Activated T-cell treated with anti-CD3 and anti-CD28 coated beads, Interleukin-2, amount 50 U/mL, for 4 hours (primary cell): ENCODE measurements at regions not wholly inside any gene's neighbourhood (a gene's known extent, or its start where the extent isn't known, plus 50 kb on each side); places are given as distances from the start of the nearest gene placed in this dataset.

Source experiments
- ATAC-seq, 2 donors: fragments of 200-7000 bp; cut with Tn5 transposase; one replicate each; pipeline ENCODE4 v1.10.0; 2021
- DNase-seq: peaks from one replicate; pipeline ENCODE4 v3.0.0-alpha.2; 2020
- H3K27me3 Mint-ChIP-seq: one replicate; pipeline ENCODE4 v1.8.0; 2021; ENCODE audit warnings: low read depth, mixed read lengths
- H3K36me3 Mint-ChIP-seq: one replicate; pipeline ENCODE4 v1.8.0; 2022; ENCODE audit warnings: mixed read lengths; ENCODE audit not compliant: insufficient read depth
- H3K4me1 Mint-ChIP-seq: one replicate; pipeline ENCODE4 v1.8.0; 2021; ENCODE audit warnings: low read depth, mixed read lengths
- H3K4me3 Mint-ChIP-seq: one replicate; pipeline ENCODE4 v1.8.0; 2021; ENCODE audit warnings: mild to moderate bottlenecking, moderate library complexity, mixed read lengths
- H3K9me3 Mint-ChIP-seq: one replicate; pipeline ENCODE4 v1.8.0; 2021; ENCODE audit warnings: mixed read lengths

DNA sequence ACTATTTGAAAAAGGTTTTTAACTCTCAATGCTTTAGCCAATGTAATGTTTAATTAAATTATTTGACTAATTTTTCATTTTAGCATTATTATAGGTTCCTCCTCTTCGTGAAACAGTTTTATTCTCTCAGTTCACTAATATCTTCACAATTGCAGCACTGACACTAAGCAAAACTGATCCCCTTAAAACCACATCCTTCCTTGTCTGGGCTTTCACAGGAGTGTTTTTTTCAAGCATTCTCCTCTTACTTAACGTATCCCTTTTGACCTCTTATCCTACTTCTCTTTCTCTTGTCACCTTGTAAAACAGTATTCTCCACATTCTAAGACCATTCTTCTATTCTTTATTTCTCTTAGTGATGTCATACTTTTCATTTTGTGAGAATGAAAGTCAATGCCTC, 112.8 kb downstream of the DSC3 start:
- H3K4me1 Mint-ChIP-seq = no peaks in the 10 kb centered on the region
- DNase-seq (no peak), ATAC-seq (no peak)
- H3K9me3 Mint-ChIP-seq = peaks cover 9% of the 10 kb centered on the region
- H3K36me3 Mint-ChIP-seq = no peaks in the 10 kb centered on the region
- H3K27me3 Mint-ChIP-seq = no peaks in the 10 kb centered on the region
- H3K4me3 Mint-ChIP-seq = no peak overlapping the region

DNA sequence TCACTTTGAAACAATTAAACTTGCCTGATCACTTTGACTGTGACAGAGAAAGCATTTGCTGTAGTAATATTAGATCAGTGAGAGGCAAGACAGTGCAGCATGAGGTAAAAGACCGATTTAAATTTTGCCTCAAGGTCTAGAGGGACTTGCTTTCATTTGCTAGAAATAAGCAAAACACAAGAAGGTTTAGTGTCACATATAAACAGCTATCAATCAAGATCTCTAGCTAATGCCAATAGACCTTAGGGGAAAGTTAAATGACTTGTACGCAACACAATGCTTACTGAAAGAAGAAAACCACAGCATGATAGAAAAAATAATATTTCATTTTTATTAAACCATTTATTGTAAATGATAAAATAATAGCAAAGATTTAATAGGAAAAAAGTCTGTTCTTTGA, 113.5 kb downstream of the DSC3 start:
- H3K9me3 Mint-ChIP-seq = peaks cover 15% of the 10 kb centered on the region
- no peak for DNase-seq
- no peaks in the 10 kb centered on the region for H3K27me3 Mint-ChIP-seq
- H3K4me3 Mint-ChIP-seq = no peak overlapping the region
- H3K36me3 Mint-ChIP-seq = no peaks in the 10 kb centered on the region
- no peak for ATAC-seq
- H3K4me1 Mint-ChIP-seq = no peaks in the 10 kb centered on the region

GRCh38 chr18:30927517-30928075, 114.9 kb downstream of the DSC3 start:
- H3K36me3 Mint-ChIP-seq = no peaks in the 10 kb centered on the region
- peaks cover 15% of the 10 kb centered on the region for H3K9me3 Mint-ChIP-seq
- H3K4me1 Mint-ChIP-seq = no peaks in the 10 kb centered on the region
- no peak overlapping the region for H3K4me3 Mint-ChIP-seq
- ATAC-seq = no peak
- DNase-seq = no peak
- no peaks in the 10 kb centered on the region for H3K27me3 Mint-ChIP-seq

DNA sequence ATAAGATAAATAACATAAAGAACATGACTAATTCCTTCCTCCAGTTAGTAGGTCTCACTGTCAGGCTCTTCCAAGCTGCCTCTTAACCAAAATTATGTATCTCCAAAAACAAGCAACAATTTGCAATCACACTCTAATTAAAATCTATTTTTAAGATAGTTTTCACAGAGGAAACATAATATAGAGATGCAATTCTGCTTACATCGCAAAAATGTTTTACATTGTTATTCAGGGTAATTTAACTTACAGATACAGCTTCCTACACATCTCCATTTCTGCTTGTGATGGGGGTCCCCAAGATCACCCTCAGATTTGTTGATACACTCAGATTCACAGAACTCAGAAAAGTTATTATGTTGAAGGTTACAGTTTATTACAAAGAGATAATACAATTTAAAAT, 115.5 kb downstream of the DSC3 start:
- H3K36me3 Mint-ChIP-seq = no peaks in the 10 kb centered on the region
- ATAC-seq (no peak), DNase-seq (no peak)
- no peaks in the 10 kb centered on the region for H3K4me1 Mint-ChIP-seq
- H3K4me3 Mint-ChIP-seq = no peak overlapping the region
- H3K27me3 Mint-ChIP-seq = no peaks in the 10 kb centered on the region
- peaks cover 15% of the 10 kb centered on the region for H3K9me3 Mint-ChIP-seq

DNA sequence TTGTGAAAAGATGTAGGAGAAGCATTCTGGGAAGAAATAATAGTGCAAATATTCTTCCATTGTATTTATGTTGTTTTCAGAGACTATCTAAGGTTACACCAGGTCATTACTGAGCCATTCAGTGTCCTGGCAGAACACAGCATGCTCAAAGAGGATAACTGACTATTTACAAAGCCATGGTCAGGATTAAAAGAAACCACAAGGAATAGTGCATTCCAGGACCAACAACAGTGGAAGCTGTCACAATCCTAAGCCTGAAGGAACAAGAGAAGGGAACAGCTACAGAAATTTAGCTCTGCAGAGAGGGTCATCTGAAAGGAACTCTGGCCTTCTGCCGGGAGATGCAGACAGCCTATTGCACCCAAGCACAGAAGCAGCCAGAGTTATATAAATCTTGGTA, 116.7 kb downstream of the DSC3 start:
- Mint-ChIP-seq H3K9me3 (peaks cover 17% of the 10 kb centered on the region), H3K4me1 (no peaks in the 10 kb centered on the region), H3K4me3 (no peak overlapping the region), H3K27me3 (no peaks in the 10 kb centered on the region), H3K36me3 (no peaks in the 10 kb centered on the region)
- no peak for ATAC-seq
- DNase-seq = no peak

DNA sequence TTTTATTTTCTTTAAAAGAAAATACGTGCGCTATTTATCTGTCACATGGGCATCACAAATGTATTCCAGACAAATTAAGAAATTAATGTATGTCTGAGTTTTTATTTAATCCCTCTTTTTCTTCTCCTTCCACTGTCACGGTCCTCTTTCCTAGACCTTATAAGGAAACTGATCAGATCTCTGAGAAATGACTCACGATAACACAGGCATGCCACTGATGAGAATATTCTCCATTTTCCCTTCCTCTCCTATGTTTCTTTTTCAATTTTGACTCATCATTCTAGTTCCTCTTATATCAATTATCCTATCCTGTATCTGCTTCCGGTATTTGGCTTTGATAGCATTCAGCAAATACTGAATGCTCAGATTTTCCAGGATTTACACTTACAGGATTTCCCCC, 121.8 kb downstream of the DSC3 start:
- Mint-ChIP-seq H3K27me3 (no peaks in the 10 kb centered on the region), H3K4me3 (no peak overlapping the region), H3K4me1 (no peaks in the 10 kb centered on the region), H3K36me3 (no peaks in the 10 kb centered on the region), H3K9me3 (peaks cover 15% of the 10 kb centered on the region)
- no peak for DNase-seq
- no peak for ATAC-seq

- H3K4me1 Mint-ChIP-seq = no peaks in the 10 kb centered on the region
- H3K27me3 Mint-ChIP-seq = no peaks in the 10 kb centered on the region
- no peak for DNase-seq
- ATAC-seq = no peak
- H3K4me3 Mint-ChIP-seq = no peak overlapping the region
- H3K9me3 Mint-ChIP-seq = peaks cover 14% of the 10 kb centered on the region
- no peaks in the 10 kb centered on the region for H3K36me3 Mint-ChIP-seq
These were observed 122.2 kb downstream of the DSC3 start for GRCh38 chr18:30920351-30920750.

GRCh38 chr18:30917651-30918050, 124.9 kb downstream of the DSC3 start:
- no peaks in the 10 kb centered on the region for H3K4me1 Mint-ChIP-seq
- H3K9me3 Mint-ChIP-seq = peaks cover 3% of the 10 kb centered on the region
- H3K4me3 Mint-ChIP-seq = no peak overlapping the region
- no peak for ATAC-seq
- no peaks in the 10 kb centered on the region for H3K27me3 Mint-ChIP-seq
- DNase-seq = no peak
- no peaks in the 10 kb centered on the region for H3K36me3 Mint-ChIP-seq

GRCh38 chr18:30915336-30915988, 127.1 kb downstream of the DSC3 start:
- H3K9me3 Mint-ChIP-seq = peaks cover under 1% of the 10 kb centered on the region
- DNase-seq = no peak
- H3K4me1 Mint-ChIP-seq = no peaks in the 10 kb centered on the region
- no peak for ATAC-seq
- H3K4me3 Mint-ChIP-seq = no peak overlapping the region
- no peaks in the 10 kb centered on the region for H3K36me3 Mint-ChIP-seq
- no peaks in the 10 kb centered on the region for H3K27me3 Mint-ChIP-seq

- Mint-ChIP-seq H3K4me3 (no peak overlapping the region), H3K9me3 (peaks cover 3% of the 10 kb centered on the region), H3K4me1 (no peaks in the 10 kb centered on the region), H3K27me3 (no peaks in the 10 kb centered on the region), H3K36me3 (no peaks in the 10 kb centered on the region)
- DNase-seq = no peak
- ATAC-seq = no peak
These were observed 134.2 kb downstream of the DSC3 start for GRCh38 chr18:30908381-30908780.

DNA sequence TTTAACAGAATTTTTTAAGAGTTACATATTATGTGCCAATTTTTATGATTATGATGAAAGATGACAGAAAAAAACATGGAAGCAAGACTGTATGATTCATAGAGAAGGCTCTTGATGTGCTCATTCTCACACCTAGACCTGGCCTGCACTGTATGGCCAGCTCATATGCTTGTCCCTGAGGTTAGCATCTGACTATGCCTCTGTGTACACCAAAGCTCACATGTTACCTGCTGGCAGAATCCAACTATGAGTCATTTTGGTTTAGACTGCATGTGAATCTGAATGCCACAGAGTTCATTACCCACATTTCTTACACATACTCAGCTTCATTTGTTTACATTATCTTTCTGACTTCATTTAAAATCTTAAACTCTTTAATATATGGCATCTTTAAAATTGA, 139.0 kb downstream of the DSC3 start:
- Mint-ChIP-seq H3K27me3 (no peaks in the 10 kb centered on the region), H3K4me3 (no peak overlapping the region), H3K36me3 (no peaks in the 10 kb centered on the region), H3K4me1 (no peaks in the 10 kb centered on the region), H3K9me3 (peaks cover 12% of the 10 kb centered on the region)
- DNase-seq (no peak), ATAC-seq (no peak)

- H3K27me3 Mint-ChIP-seq = no peaks in the 10 kb centered on the region
- no peaks in the 10 kb centered on the region for H3K36me3 Mint-ChIP-seq
- DNase-seq = no peak
- no peak overlapping the region for H3K4me3 Mint-ChIP-seq
- H3K9me3 Mint-ChIP-seq = no peaks in the 10 kb centered on the region
- no peak for ATAC-seq
- no peaks in the 10 kb centered on the region for H3K4me1 Mint-ChIP-seq
These were observed 152.8 kb downstream of the DSC3 start for GRCh38 chr18:30889519-30890301.

- Mint-ChIP-seq H3K36me3 (no peaks in the 10 kb centered on the region), H3K27me3 (no peaks in the 10 kb centered on the region), H3K4me3 (no peak overlapping the region), H3K4me1 (no peaks in the 10 kb centered on the region), H3K9me3 (peaks cover under 1% of the 10 kb centered on the region)
- ATAC-seq (no peak), DNase-seq (no peak)
These were observed 154.2 kb downstream of the DSC3 start for GRCh38 chr18:30888344-30888743.

GRCh38 chr18:30886998-30887397, 155.5 kb downstream of the DSC3 start:
- no peak overlapping the region for H3K4me3 Mint-ChIP-seq
- H3K36me3 Mint-ChIP-seq = no peaks in the 10 kb centered on the region
- H3K4me1 Mint-ChIP-seq = no peaks in the 10 kb centered on the region
- H3K9me3 Mint-ChIP-seq = peaks cover 6% of the 10 kb centered on the region
- ATAC-seq = no peak
- H3K27me3 Mint-ChIP-seq = no peaks in the 10 kb centered on the region
- DNase-seq = no peak

DNA sequence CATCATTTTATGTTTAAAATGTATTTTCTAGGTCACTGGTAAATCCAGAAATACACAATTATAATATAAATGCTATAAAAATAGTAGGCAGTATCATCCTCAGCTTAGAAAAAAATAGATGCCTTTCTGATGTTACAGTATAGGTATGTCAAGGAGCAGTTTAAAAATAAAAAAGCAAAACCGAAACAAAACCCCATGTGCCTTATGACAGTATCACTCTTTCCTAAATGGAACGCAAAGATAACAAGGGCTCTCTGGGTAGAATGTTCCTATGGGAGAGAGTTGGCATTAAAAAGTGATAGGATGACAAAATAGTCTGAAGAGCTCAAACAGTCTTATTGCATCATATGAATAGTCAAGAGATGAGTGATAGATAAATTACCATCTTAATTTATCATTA, 172.1 kb downstream of the DSC3 start:
- Mint-ChIP-seq H3K4me1 (no peaks in the 10 kb centered on the region), H3K4me3 (no peak overlapping the region), H3K9me3 (peaks cover 3% of the 10 kb centered on the region), H3K27me3 (no peaks in the 10 kb centered on the region), H3K36me3 (no peaks in the 10 kb centered on the region)
- ATAC-seq = no peak
- DNase-seq = no peak
